Right renal pelvis (tissue), 4 donors: ENCODE measurements at regions not wholly inside any gene's neighbourhood (a gene's known extent, or its start where the extent isn't known, plus 50 kb on each side); places are given as distances from the start of the nearest gene placed in this dataset.
"Not testable (repeated sequence)": the region's sequence is repeated elsewhere in the genome, so short reads cannot be mapped to it uniquely, and the experiment has no call there.

ENCODE experiments used
- DNase-seq, 4 donors: peaks; one replicate each; pipeline ENCODE4 v3.0.0-alpha.2; 2013; ENCODE audit warnings: low read depth in 4 of 4, low spot score in 3 of 4, missing footprints in 1 of 4

- DNase-seq = no peak
Observed at GRCh38 chr7:39824456-39825200, 125.4 kb upstream of the CDK13 start.

- DNase-seq = no peak
Observed at GRCh38 chr7:39825401-39825980, 124.6 kb upstream of the CDK13 start.

GRCh38 chr7:39826166-39826565, 123.9 kb upstream of the CDK13 start:
- DNase-seq = no peak

GRCh38 chr7:39827571-39827970, 122.5 kb upstream of the CDK13 start:
- DNase-seq = no peak

GRCh38 chr7:39829028-39829427, 121.0 kb upstream of the CDK13 start:
- no peak for DNase-seq

GRCh38 chr7:39832519-39833085, 117.5 kb upstream of the CDK13 start:
- no peak for DNase-seq

GRCh38 chr7:39833180-39833799, 116.8 kb upstream of the CDK13 start:
- peak in 1 of 4 donors; percentile 5 for DNase-seq

- not testable (repeated sequence) for DNase-seq
Observed at GRCh38 chr7:39833865-39834634, 116.0 kb upstream of the CDK13 start.

GRCh38 chr7:39838326-39838725, 111.7 kb upstream of the CDK13 start:
- peak in 3 of 4 donors; percentile 26 to 54 (median 33) for DNase-seq

- DNase-seq = no peak
Observed at GRCh38 chr7:39845006-39845405, 105.0 kb upstream of the CDK13 start.

- no peak for DNase-seq
Observed at GRCh38 chr7:39847227-39847626, 102.8 kb upstream of the CDK13 start.

GRCh38 chr7:39851466-39852045, 98.5 kb upstream of the CDK13 start:
- no peak for DNase-seq

GRCh38 chr7:39854616-39855324, 95.3 kb upstream of the CDK13 start:
- DNase-seq = not testable (repeated sequence)

- no peak for DNase-seq
Observed at GRCh38 chr7:39855325-39855674, 94.8 kb upstream of the CDK13 start.

- not testable (repeated sequence) for DNase-seq
Observed at GRCh38 chr7:39863675-39864322, 86.3 kb upstream of the CDK13 start.

- DNase-seq = not testable (repeated sequence)
Observed at GRCh38 chr7:39869888-39870522, 80.1 kb upstream of the CDK13 start.

GRCh38 chr7:39871610-39872009, 78.4 kb upstream of the CDK13 start:
- DNase-seq = not testable (repeated sequence)

- no peak for DNase-seq
Observed at GRCh38 chr7:39880556-39880955, 69.5 kb upstream of the CDK13 start.
